MG63 (cell line): ENCODE measurements at regions not wholly inside any gene's neighbourhood (a gene's known extent, or its start where the extent isn't known, plus 50 kb on each side); places are given as distances from the start of the nearest gene placed in this dataset.

Experiments used
- DNase-seq: peaks from one replicate; pipeline ENCODE4 v3.0.0-alpha.2; 2020
- H3K27me3 ChIP-seq: fragments of 250-450 bp; sonication (Bioruptor Pico); 2 replicates; pipeline ENCODE4 v1.5.1; 2020; ENCODE audit warnings: mild to moderate bottlenecking, moderate library complexity
- H3K36me3 ChIP-seq: fragments of 250-450 bp; sonication (Bioruptor Pico); 2 replicates; pipeline ENCODE4 v1.5.1; 2020; ENCODE audit warnings: mild to moderate bottlenecking, moderate library complexity
- H3K4me3 ChIP-seq: fragments of 250-450 bp; sonication (Bioruptor Pico); 2 replicates; pipeline ENCODE4 v1.5.1; 2020; ENCODE audit warnings: mild to moderate bottlenecking, moderate library complexity
- H3K9me3 ChIP-seq: fragments of 250-450 bp; sonication (Bioruptor Pico); 2 replicates; pipeline ENCODE4 v1.5.1; 2020; ENCODE audit warnings: mild to moderate bottlenecking, moderate library complexity

- no peak overlapping the region for H3K4me3 ChIP-seq
- no peaks in the 10 kb centered on the region for H3K27me3 ChIP-seq
- H3K9me3 ChIP-seq = no peaks in the 10 kb centered on the region
- DNase-seq = no peak
- no peaks in the 10 kb centered on the region for H3K36me3 ChIP-seq
Measured at GRCh38 chr11:109752212-109752825, 330.3 kb downstream of the C11orf87 start.

- Histone ChIP-seq H3K4me3 (no peak overlapping the region), H3K36me3 (no peaks in the 10 kb centered on the region), H3K27me3 (no peaks in the 10 kb centered on the region), H3K9me3 (no peaks in the 10 kb centered on the region)
- no peak for DNase-seq
Measured at GRCh38 chr11:109756521-109756920, 334.5 kb downstream of the C11orf87 start.

GRCh38 chr11:109756951-109757350, 335.0 kb downstream of the C11orf87 start:
- Histone ChIP-seq H3K27me3 (no peaks in the 10 kb centered on the region), H3K9me3 (no peaks in the 10 kb centered on the region), H3K36me3 (no peaks in the 10 kb centered on the region), H3K4me3 (no peak overlapping the region)
- DNase-seq = no peak

DNA sequence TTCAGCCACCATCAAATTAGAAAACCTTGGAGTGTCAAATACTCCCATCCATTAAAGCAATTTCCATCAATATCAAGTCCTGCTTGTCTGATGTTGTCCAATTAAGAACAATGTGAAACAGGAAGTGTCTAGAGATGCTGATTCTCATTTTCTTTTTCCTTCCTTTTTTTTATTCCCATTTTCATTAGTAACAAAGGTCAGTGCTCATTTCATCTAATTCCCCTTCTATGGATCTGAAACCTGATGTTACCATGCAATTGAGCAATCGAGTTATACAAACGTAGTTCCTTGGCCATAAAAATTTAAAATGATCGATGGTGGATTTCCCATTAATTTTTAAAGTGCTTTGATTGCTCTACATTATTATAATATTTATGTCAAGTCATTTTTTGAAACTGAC, 330.6 kb upstream of the ZC3H12C start:
- no peak for DNase-seq
- H3K36me3 ChIP-seq = no peaks in the 10 kb centered on the region
- no peaks in the 10 kb centered on the region for H3K9me3 ChIP-seq
- no peak overlapping the region for H3K4me3 ChIP-seq
- H3K27me3 ChIP-seq = no peaks in the 10 kb centered on the region

DNA sequence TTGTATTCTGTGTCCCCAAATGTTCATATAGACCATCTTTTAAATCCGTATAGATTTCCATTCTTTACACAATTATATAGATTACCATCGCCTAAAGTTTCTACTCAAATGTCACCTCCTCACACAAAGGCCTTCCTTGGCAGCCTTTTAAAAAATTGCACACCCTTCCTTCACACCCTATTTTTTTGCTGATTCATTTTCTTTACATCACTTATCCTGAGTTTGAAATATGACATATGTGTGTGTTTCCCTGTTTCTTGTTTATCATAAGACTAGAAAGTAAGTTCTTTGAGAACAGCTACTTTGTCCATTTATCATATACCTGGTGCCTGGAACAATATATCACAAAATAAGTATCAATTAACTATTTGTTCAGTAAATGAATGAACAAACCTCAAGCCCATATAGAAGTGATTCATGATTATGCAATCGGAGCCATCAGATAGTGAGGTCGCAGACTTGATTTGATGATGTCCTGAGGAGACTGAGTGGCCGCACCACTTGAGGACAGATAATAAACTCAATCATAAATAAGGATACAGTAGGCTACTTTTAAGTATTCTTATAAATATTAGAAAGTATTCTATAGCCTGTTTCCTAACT, 327.4 kb upstream of the ZC3H12C start:
- H3K27me3 ChIP-seq = no peaks in the 10 kb centered on the region
- H3K9me3 ChIP-seq = no peaks in the 10 kb centered on the region
- H3K36me3 ChIP-seq = no peaks in the 10 kb centered on the region
- no peak overlapping the region for H3K4me3 ChIP-seq
- no peak for DNase-seq

DNA sequence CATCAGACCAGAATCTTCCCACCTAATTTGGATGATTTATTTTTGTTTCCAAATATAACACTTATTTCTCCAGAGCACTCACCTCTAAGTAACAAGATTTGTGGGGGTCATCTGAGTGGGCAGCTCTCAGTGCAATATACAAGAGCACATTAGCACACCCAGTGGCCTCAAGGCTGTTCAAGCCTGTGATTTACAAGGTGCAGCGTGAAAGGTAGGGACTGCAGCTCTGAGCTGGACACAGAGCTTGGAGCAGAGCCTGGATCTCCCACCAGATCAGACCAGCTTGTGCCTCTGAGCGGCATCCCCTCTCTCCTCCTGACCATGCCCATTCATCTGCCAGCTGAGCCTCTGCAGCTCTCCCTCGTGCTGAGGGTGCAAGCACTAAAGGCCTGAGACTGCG, 323.3 kb upstream of the ZC3H12C start:
- no peak for DNase-seq
- Histone ChIP-seq H3K9me3 (no peaks in the 10 kb centered on the region), H3K27me3 (no peaks in the 10 kb centered on the region), H3K4me3 (no peak overlapping the region), H3K36me3 (no peaks in the 10 kb centered on the region)

GRCh38 chr11:109770323-109770722, 322.9 kb upstream of the ZC3H12C start:
- DNase-seq = no peak
- Histone ChIP-seq H3K4me3 (no peak overlapping the region), H3K36me3 (no peaks in the 10 kb centered on the region), H3K9me3 (no peaks in the 10 kb centered on the region), H3K27me3 (no peaks in the 10 kb centered on the region)

GRCh38 chr11:109772892-109773291, 320.3 kb upstream of the ZC3H12C start:
- H3K9me3 ChIP-seq = no peaks in the 10 kb centered on the region
- no peak for DNase-seq
- H3K4me3 ChIP-seq = no peak overlapping the region
- H3K27me3 ChIP-seq = no peaks in the 10 kb centered on the region
- no peaks in the 10 kb centered on the region for H3K36me3 ChIP-seq

DNA sequence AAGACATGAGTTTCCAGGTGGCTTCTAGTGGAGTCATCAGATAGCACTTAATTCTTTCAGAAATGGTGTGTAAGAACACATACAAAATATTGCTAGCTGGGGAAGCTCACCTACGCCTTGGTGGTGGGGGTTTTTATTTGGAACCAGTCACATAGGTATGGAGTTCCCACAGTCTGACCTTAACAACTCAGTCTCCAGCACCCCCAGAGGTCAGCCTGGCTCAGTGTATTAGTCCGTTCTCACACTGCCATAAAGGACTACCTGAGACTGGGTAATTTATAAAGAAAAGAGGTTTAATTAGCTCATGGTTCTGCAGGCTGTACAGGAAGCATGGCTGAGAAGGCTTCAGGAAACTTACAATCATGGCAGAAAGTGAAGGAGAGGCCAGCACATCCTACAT, 317.5 kb upstream of the ZC3H12C start:
- H3K4me3 ChIP-seq = no peak overlapping the region
- DNase-seq = no peak
- no peaks in the 10 kb centered on the region for H3K9me3 ChIP-seq
- no peaks in the 10 kb centered on the region for H3K36me3 ChIP-seq
- no peaks in the 10 kb centered on the region for H3K27me3 ChIP-seq

GRCh38 chr11:109783014-109783413, 310.2 kb upstream of the ZC3H12C start:
- H3K9me3 ChIP-seq = no peaks in the 10 kb centered on the region
- no peaks in the 10 kb centered on the region for H3K27me3 ChIP-seq
- no peak overlapping the region for H3K4me3 ChIP-seq
- H3K36me3 ChIP-seq = no peaks in the 10 kb centered on the region
- no peak for DNase-seq

DNA sequence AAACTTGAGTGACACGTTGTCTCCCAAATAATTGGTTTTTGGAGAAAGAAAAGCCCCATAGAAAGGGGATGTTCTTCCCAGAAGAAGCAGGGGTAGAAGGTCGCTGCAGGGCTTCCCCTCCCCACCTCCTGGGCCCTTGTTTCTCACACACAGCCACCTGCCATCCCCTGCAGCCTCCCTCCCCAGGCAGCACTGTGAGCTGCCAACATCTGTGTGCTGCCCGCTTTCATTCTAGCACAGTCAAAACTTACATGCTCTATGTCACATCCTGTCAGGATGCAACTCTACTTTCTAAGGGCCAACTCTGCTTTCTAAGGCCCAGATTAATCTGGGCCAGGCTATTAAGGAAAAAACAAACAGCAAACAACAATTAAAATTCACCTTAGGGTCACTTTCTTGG, 309.4 kb upstream of the ZC3H12C start:
- Histone ChIP-seq H3K36me3 (no peaks in the 10 kb centered on the region), H3K4me3 (no peak overlapping the region), H3K9me3 (no peaks in the 10 kb centered on the region), H3K27me3 (no peaks in the 10 kb centered on the region)
- no peak for DNase-seq

- no peaks in the 10 kb centered on the region for H3K36me3 ChIP-seq
- no peak overlapping the region for H3K4me3 ChIP-seq
- H3K9me3 ChIP-seq = no peaks in the 10 kb centered on the region
- DNase-seq = no peak
- no peaks in the 10 kb centered on the region for H3K27me3 ChIP-seq
Measured at GRCh38 chr11:109784536-109784935, 308.7 kb upstream of the ZC3H12C start.

DNA sequence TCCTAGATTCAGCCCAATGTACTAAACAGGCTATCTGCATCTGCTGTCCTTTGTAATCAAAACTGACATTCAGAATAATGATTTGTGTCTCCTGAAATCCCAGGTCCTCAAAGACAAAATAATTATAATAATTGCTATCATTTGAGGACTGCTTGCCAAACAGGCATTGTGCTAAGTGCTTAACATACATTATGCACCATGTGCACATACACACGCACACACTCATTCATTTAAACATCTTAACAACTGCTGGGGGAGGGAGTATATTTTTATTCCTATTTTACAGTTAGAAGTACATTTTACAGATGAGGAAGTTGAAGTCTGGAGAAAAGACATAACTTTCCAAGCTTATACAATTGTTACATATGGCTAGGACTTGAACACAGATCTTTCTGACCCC, 308.0 kb upstream of the ZC3H12C start:
- H3K27me3 ChIP-seq = no peaks in the 10 kb centered on the region
- no peak for DNase-seq
- no peak overlapping the region for H3K4me3 ChIP-seq
- H3K9me3 ChIP-seq = no peaks in the 10 kb centered on the region; the same call in 1 of the 2 replicates
- H3K36me3 ChIP-seq = no peaks in the 10 kb centered on the region

DNA sequence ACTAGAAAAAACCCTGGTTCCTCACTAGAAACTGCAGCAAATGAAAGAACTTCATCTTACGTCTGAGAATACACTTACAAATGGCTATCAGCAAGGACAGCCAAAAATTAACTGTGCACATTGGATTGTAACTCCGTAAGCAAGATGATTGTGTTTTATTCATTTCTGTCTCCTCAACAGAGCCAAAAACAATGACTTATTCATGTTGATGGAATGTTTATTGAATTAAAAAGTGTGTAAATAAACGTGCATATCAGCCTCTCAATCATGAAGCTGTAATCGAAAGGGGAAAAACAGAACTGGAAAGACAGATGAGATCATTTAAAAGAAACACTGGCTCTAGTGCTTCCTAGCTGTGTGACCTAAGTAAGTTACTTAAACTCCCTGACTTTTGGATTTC, 307.5 kb upstream of the ZC3H12C start:
- H3K36me3 ChIP-seq = no peaks in the 10 kb centered on the region
- no peak for DNase-seq

DNA sequence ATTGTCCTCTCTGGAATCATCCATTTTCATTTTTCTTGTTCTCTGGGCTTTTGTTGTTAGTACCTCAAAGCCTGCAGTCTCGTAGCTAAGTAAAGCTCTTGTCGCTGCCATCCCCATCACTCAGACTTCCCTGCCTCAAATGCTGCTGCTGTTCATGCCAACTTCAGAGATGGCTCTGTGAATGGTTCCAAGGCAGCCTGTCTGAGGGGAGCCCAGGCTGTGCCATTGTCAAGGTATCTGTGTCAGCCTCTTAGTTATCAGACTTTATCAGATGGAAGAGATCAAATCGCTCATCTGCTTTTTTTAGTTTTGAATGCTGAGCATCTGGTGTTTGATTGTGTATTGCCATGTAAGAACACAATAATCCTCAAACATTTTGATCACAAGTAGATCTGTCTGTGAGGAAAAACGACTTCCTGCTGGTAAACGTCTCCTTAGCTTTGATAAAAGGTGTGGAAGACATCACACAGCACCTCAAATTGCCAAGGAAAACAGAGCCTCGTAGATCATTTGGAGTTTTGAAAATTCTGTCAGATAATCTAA, 304.2 kb upstream of the ZC3H12C start:
- H3K9me3 ChIP-seq = peaks cover 2% of the 10 kb centered on the region; the same call in 1 of the 2 replicates
- DNase-seq = no peak
- no peak overlapping the region for H3K4me3 ChIP-seq
- no peaks in the 10 kb centered on the region for H3K27me3 ChIP-seq
- no peaks in the 10 kb centered on the region for H3K36me3 ChIP-seq

More for the DNA sequence above, 307.5 kb upstream of the ZC3H12C start:
- Histone ChIP-seq H3K27me3 (no peaks in the 10 kb centered on the region), H3K9me3 (no peaks in the 10 kb centered on the region; the same call in 1 of the 2 replicates), H3K4me3 (peak overlapping the region; percentile 9)

GRCh38 chr11:109789901-109790300, 303.3 kb upstream of the ZC3H12C start:
- Histone ChIP-seq H3K4me3 (no peak overlapping the region), H3K36me3 (no peaks in the 10 kb centered on the region), H3K9me3 (peaks cover 2% of the 10 kb centered on the region), H3K27me3 (no peaks in the 10 kb centered on the region)
- DNase-seq = no peak

- H3K9me3 ChIP-seq = peaks cover 2% of the 10 kb centered on the region
- DNase-seq = no peak
- H3K4me3 ChIP-seq = no peak overlapping the region
- H3K36me3 ChIP-seq = no peaks in the 10 kb centered on the region
- no peaks in the 10 kb centered on the region for H3K27me3 ChIP-seq
Measured at GRCh38 chr11:109791337-109791736, 301.9 kb upstream of the ZC3H12C start.

DNA sequence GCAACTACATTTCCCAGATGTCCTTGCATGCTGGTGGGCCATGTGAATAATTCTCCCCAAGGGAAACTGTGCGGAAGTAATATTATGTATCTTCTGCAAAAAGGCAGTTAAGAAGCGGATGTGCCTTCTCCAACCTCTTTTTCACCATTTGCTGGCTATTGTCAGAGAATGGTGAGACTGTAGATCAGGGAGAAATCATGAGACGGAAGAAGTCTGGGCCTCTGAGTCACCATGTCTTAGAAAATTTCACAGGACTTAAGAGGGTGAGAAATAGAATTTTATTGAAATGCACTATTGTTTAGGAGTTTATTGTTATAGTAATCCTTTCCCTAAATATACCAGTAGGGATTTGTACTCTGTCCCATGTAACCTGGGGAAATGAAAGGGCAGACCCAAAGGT, 298.7 kb upstream of the ZC3H12C start:
- Histone ChIP-seq H3K9me3 (peaks cover 2% of the 10 kb centered on the region), H3K36me3 (no peaks in the 10 kb centered on the region), H3K27me3 (no peaks in the 10 kb centered on the region), H3K4me3 (no peak overlapping the region)
- DNase-seq = no peak
